Sigmoid colon (tissue), 4 donors: ENCODE measurements at regions not wholly inside any gene's neighbourhood (a gene's known extent, or its start where the extent isn't known, plus 50 kb on each side); places are given as distances from the start of the nearest gene placed in this dataset.

ENCODE experiments used
- CTCF ChIP-seq, 4 experiments: fragments of 450-650 bp in 3 of 4; fragments of 200-600 bp in 1 of 4; IDR thresholded peaks; one replicate each; pipeline ENCODE4 v1.5.1; 2016 to 2019; ENCODE audit warnings: antibody characterized with exemption in 4 of 4, mild to moderate bottlenecking in 3 of 4, moderate library complexity in 2 of 4
- EP300 ChIP-seq, 4 donors: sonication (generic); formaldehyde crosslinking; IDR thresholded peaks; one replicate each; pipeline ENCODE4 v1.6.1; 2017; ENCODE audit warnings: antibody characterized with exemption in 4 of 4
- POLR2A ChIP-seq, 2 donors: fragments of 450-650 bp; IDR thresholded peaks; one replicate each; pipeline ENCODE4 v1.6.1; 2016; ENCODE audit warnings: antibody characterized with exemption in 2 of 2, mild to moderate bottlenecking in 2 of 2, moderate library complexity in 2 of 2
- POLR2AphosphoS5 ChIP-seq, 4 donors: sonication (generic); formaldehyde crosslinking; IDR thresholded peaks; one replicate each; pipeline ENCODE4 v1.6.1; 2017; ENCODE audit warnings: antibody characterized with exemption in 4 of 4

GRCh38 chr1:244954359-244954758, 90.0 kb upstream of the HNRNPU start:
- TF ChIP-seq CTCF (IDR thresholded peaks at IDR 0.05), result no peak
- TF ChIP-seq POLR2A (IDR thresholded peaks at IDR 0.05), result no peak
- no peak for TF ChIP-seq POLR2AphosphoS5 (IDR thresholded peaks at IDR 0.05)
- TF ChIP-seq EP300 (IDR thresholded peaks at IDR 0.05), result no peak
